Putamen (tissue), 1 donor: ENCODE measurements at regions not wholly inside any gene's neighbourhood (a gene's known extent, or its start where the extent isn't known, plus 50 kb on each side); places are given as distances from the start of the nearest gene placed in this dataset.
"Not testable (repeated sequence)": the region's sequence is repeated elsewhere in the genome, so short reads cannot be mapped to it uniquely, and the experiment has no call there.

Experiments used
- DNase-seq: peaks from one replicate; pipeline ENCODE4 v3.0.0-alpha.2; 2016; ENCODE audit warnings: low spot score

- no peak for DNase-seq
These were observed 68.0 kb downstream of the CBLN4 start for GRCh38 chr20:55937283-55937682.

GRCh38 chr20:55936209-55936595 lies 69.1 kb downstream of the CBLN4 start:
- DNase-seq = no peak

- DNase-seq = no peak
These were observed 69.7 kb downstream of the CBLN4 start for GRCh38 chr20:55935448-55936208.

GRCh38 chr20:55934146-55934545 lies 71.2 kb downstream of the CBLN4 start:
- no peak for DNase-seq

- DNase-seq = not testable (repeated sequence)
These were observed 74.4 kb downstream of the CBLN4 start for GRCh38 chr20:55930876-55931275.

- DNase-seq = no peak
These were observed 77.1 kb downstream of the CBLN4 start for GRCh38 chr20:55928266-55928665.

- no peak for DNase-seq
These were observed 85.4 kb downstream of the CBLN4 start for GRCh38 chr20:55919956-55920355.

GRCh38 chr20:55919319-55919718 lies 86.0 kb downstream of the CBLN4 start:
- DNase-seq = no peak

- no peak for DNase-seq
These were observed 86.8 kb downstream of the CBLN4 start for GRCh38 chr20:55918471-55918870.

GRCh38 chr20:55893031-55893430 lies 112.3 kb downstream of the CBLN4 start:
- DNase-seq = no peak

- DNase-seq = no peak
These were observed 116.6 kb downstream of the CBLN4 start for GRCh38 chr20:55888685-55889084.

GRCh38 chr20:55882910-55883309 lies 122.4 kb downstream of the CBLN4 start:
- no peak for DNase-seq

- no peak for DNase-seq
These were observed 123.0 kb downstream of the CBLN4 start for GRCh38 chr20:55882286-55882685.

- no peak for DNase-seq
These were observed 124.1 kb downstream of the CBLN4 start for GRCh38 chr20:55881204-55881603.

GRCh38 chr20:55880361-55880760 lies 125.0 kb downstream of the CBLN4 start:
- DNase-seq = no peak

GRCh38 chr20:55855052-55855451 lies 150.3 kb downstream of the CBLN4 start:
- DNase-seq = no peak

GRCh38 chr20:55830121-55830827 lies 175.0 kb downstream of the CBLN4 start:
- no peak for DNase-seq

- no peak for DNase-seq
These were observed 200.2 kb downstream of the CBLN4 start for GRCh38 chr20:55805138-55805537.

- no peak for DNase-seq
These were observed 204.6 kb downstream of the CBLN4 start for GRCh38 chr20:55800552-55801245.

GRCh38 chr20:55793986-55794385 lies 211.3 kb downstream of the CBLN4 start:
- DNase-seq = no peak

- no peak for DNase-seq
These were observed 213.3 kb downstream of the CBLN4 start for GRCh38 chr20:55792049-55792448.

GRCh38 chr20:55790178-55790577 lies 215.1 kb downstream of the CBLN4 start:
- DNase-seq = no peak

GRCh38 chr20:55784036-55784435 lies 221.3 kb downstream of the CBLN4 start:
- DNase-seq = no peak
